Coronary artery (tissue), 2 donors: ENCODE measurements at regions not wholly inside any gene's neighbourhood (a gene's known extent, or its start where the extent isn't known, plus 50 kb on each side); places are given as distances from the start of the nearest gene placed in this dataset.
"Not testable (repeated sequence)": the region's sequence is repeated elsewhere in the genome, so short reads cannot be mapped to it uniquely, and the experiment has no call there.

ENCODE experiments used
- DNase-seq: peaks from one replicate; pipeline ENCODE4 v3.0.0-alpha.2; 2017; ENCODE audit warnings: low spot score
- H3K27ac ChIP-seq, 2 donors: fragments of 200-600 bp; sonication (generic); one replicate each; pipeline ENCODE4 v1.5.1; 2016 to 2019
- H3K4me3 ChIP-seq: fragments of 200-600 bp; sonication (generic); 2 replicates; pipeline ENCODE4 v1.5.1; 2016; ENCODE audit warnings: mild to moderate bottlenecking, moderate library complexity
- CTCF ChIP-seq: fragments of 200-600 bp; sonication (generic); IDR thresholded peaks from one replicate; pipeline ENCODE4 v1.5.1; 2019; ENCODE audit warnings: antibody characterized with exemption

DNA sequence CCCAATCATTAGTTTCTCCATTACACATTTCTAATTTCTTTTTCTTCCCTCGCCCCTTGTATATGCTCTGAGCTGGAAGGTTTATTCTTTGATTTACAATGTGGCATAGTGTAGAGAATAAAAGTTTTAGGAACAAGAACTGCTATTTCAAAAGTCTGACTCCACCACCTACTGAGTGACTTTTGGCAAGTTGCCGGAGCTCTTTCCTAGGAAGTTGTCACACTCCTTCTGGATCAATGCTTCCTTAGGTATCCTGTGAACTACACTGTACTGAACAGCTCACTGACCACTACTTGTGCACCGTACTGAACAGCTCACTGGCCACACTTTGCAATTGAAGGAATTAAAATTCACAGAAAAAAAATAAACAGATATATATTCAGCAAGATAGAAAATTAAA is 458.2 kb downstream of the FRK start:
- no peak overlapping the region for H3K4me3 ChIP-seq
- no peak for TF ChIP-seq CTCF
- DNase-seq: no peak

DNA sequence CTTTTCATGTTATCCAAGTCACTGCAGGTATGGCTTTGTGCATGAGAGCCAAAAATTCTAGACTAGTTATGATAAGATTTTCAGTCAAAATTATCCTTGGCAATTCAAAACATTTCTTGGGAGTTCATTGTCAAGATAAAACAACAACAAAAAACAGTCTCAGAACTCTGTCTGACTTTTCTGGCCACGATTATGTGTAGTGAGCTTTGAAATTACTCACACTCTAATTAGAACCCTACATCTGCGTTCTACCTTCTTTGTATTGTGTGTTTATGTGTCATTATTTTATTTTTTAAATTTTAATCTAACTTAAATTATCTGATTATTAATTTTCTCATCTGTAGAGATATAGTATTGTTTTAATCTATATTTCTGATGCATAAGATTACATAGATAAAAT is 459.2 kb downstream of the FRK start:
- no peak for TF ChIP-seq CTCF
- no peak overlapping the region for H3K27ac ChIP-seq
- no peak for DNase-seq
- no peak overlapping the region for H3K4me3 ChIP-seq

More for the DNA sequence above, 458.2 kb downstream of the FRK start:
- H3K27ac ChIP-seq: no peak overlapping the region

DNA sequence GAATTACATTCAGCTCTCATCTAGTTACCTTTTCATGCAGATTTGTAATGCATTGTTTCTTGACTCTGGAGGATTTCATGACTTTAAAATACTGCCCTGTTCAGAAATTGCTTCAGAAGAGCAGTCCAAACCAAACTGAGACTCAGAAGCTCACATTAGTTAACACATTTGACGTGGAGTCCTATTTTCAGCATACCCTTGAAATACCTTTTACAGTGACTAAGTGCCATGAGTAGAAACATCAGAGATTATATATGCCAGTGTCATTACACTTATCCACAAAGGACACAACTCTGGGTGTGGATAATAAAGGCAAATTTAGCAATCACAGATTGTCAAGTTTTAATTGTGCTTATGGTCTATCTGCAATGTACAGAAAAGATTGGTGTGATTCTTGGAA is 459.6 kb downstream of the FRK start:
- Histone ChIP-seq H3K27ac (no peak overlapping the region), H3K4me3 (no peak overlapping the region)
- TF ChIP-seq CTCF: no peak
- DNase-seq: no peak

DNA sequence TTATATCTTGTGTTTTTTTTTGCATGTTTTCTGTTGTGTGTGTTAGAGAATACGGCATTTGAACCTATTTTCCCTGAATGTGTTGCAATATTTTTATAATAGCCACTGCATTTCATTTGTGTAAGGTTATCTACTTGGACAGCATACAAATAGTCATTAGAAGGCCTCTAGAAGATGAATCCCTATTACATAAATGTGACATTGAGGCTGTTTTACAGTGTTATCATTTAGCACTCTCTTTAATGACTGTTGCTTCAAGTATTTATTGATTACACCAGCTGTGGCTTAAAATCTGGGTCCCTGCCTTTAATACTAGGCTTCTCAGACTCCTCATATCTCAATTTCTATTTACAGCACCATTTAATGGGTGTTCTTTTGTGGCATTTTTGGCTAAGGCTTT is 465.8 kb downstream of the FRK start:
- Histone ChIP-seq H3K4me3 (no peak overlapping the region), H3K27ac (no peak overlapping the region)
- no peak for DNase-seq
- TF ChIP-seq CTCF: no peak

DNA sequence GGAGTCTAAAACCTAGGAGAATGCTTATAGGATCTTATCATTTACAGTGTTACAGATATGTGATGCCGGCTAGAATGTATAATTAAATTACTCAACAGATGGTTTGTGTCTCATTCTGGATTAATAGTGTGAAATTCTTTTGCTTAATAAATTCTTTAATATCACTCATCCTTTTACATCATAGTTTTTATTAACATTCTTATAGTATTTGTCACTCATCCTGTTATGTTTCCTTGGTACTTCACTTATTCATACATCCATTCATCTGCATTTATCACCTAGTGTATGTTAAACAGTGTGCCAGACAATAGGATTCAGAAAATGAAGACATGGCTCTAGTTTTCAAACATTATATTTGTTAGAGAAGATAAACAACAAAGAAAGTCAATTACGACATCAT is 468.7 kb downstream of the FRK start:
- TF ChIP-seq CTCF: no peak
- Histone ChIP-seq H3K27ac (no peak overlapping the region), H3K4me3 (no peak overlapping the region)
- no peak for DNase-seq

DNA sequence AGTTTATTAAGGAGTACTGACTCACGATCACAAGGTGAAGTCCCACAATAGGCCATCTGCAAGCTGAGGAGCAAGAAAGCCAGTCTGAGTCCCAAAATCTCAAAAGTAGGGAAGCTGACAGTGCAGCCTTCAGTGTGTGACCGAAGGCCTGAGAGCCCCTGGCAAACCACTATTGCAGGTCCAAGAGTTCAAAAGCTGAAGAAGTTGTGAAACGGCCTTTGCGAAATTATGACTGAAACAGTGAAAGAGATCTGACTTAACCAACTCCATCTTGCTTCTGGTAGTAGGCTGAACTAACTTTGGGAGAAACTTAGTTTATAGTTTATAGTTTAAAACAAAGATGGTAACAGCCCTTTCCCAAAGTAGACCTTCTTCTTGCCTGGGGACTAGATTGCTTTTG is 471.6 kb downstream of the FRK start:
- not testable (repeated sequence) for H3K27ac ChIP-seq, H3K4me3 ChIP-seq, DNase-seq

DNA sequence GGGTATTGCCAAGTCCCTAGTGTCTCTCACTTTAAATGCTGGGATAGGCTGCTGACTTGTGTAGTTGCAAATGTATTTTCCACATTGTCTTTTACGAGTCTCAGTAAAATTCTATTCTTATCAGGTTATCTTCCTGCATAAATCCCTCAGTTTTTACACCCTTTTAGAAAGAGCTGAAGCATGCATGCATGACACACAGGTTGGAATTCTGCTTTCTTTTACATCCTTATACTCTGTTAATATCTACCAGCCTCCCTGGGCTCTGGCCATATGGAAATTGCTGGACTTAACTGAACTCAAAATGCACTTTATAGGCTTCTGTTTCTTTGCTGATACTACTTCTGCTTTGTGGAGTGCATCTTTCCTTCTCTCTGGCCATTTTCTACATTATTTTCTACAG is 477.4 kb downstream of the FRK start:
- no peak overlapping the region for H3K4me3 ChIP-seq
- TF ChIP-seq CTCF: no peak
- DNase-seq: no peak
- H3K27ac ChIP-seq: no peak overlapping the region

GRCh38 chr6:115582386-115582785 is 478.3 kb downstream of the FRK start:
- no peak for TF ChIP-seq CTCF
- DNase-seq: no peak
- no peak overlapping the region for H3K27ac ChIP-seq
- no peak overlapping the region for H3K4me3 ChIP-seq

GRCh38 chr6:115579565-115579964 is 481.1 kb downstream of the FRK start:
- H3K27ac ChIP-seq, H3K4me3 ChIP-seq, DNase-seq: not testable (repeated sequence)
